ENCODE measurements at regions not wholly inside any gene's neighbourhood (a gene's known extent, or its start where the extent isn't known, plus 50 kb on each side); places are given as distances from the start of the nearest gene placed in this dataset.
"Not testable (repeated sequence)": the region's sequence is repeated elsewhere in the genome, so short reads cannot be mapped to it uniquely, and the experiment has no call there.

DNA sequence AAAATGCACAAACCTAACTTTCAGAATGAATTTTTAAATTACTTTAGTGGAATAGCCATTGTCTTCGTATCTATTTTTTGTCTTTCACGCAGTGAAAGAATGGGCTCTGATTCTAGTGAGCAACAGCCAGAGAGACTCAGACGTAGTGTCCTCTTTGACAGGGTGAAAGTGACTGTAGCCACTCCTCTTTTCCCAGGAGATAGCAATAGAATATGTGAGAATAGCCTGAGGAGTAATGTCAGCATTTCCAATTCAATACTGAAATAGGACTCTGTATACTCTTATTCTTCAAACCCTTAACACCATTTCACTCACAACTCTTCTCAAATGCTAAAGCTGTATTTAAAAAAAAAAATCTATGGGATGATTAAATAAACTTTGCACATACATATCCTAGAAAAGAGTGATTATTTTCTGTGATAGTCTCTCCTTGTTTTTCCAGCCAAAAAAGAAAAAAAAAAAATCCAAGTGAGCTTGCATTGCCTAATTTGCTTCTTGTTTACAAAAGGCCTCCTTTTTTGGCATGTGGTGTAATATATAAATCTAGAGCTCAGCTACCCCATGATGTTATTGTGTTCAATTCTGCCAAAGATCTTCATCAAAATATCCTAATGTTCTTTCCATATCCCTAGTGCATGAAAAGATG lies 626.1 kb upstream of the SLITRK6 start:
- DNase-seq (ENCODE audit: low read depth) = no peak

DNA sequence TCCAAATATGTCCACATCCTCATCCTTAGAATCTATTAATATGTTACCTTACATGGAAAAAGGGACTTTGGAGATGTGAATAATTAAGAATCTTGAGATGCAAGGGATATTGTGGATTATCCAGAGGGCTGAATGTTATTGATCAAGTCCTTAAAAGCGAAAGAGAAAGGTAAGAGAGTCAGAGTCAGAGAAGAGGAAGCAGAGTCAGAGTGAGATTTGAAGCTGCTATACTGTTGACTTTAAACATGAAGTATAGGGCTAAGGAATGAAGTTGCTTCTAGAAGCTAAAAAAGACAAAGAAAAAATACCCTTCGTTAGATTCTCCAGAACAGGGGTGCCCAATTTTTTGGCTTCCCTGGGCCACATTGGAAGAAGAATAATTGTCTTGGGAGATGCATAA lies 627.2 kb upstream of the SLITRK6 start:
- DNase-seq (ENCODE audit: low read depth) = no peak

GRCh38 chr13:86429756-86430155 lies 630.5 kb upstream of the SLITRK6 start:
- no peak for DNase-seq (ENCODE audit: low read depth)

DNA sequence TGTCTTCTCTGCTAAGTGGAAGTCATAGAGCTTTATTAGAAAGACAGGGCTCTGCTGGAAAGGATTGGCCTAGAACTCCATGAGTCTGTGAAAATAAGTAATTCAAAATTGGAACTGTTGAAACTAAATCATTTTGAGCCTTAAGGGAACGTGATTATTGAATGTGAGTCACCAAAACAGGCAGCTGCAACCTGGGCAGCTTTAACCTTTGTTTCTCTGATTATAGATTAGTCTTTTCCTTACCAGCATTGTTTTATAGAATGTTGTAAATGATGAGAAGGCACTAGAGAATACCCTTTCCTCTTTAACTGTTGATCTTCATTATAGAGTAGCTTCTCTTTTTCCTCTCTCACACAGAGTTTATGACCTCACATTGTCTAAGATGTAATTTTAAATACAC lies 638.8 kb upstream of the SLITRK6 start:
- DNase-seq (ENCODE audit: low read depth) = no peak

DNA sequence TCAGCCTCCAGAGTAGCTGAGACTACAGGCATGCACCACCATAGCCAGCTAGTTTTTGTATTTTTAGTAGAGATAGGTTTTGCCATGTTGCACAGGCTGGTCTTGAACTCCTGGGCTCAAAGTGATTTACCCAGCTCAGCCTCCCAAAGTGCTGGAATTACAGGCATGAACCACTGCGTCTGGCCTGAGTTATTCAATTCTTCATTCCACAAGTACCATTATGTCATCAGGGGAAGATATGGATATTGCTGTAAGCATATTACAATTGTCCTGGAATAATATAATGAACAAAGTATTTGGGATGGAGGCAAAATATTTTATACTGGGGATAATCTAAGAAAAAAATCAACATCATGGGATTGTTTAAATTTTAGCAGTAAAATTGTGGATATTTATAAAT lies 646.0 kb upstream of the SLITRK6 start:
- DNase-seq (ENCODE audit: low read depth) = no peak

GRCh38 chr13:86445672-86446071 lies 646.5 kb upstream of the SLITRK6 start:
- no peak for DNase-seq (ENCODE audit: low read depth)

GRCh38 chr13:86446311-86446710 lies 647.1 kb upstream of the SLITRK6 start:
- no peak for DNase-seq (ENCODE audit: low read depth)

DNA sequence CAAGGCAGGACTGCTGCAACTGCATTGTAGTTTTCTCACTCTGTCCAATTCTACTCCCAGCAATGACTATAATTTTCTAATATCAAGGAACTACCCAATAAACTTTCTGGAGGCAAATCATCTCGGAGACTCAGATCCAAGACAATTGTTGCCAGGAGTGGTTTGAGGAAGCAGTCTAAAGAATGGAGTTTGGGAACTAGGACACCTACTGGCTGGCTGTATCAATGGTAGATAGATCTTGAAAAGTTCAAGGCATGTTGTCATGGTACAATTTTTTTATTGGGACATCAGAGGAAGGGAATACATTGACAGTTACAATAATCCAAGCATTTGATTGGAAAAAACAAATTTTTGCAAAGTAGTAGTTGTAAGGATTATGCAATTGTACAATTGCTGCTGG lies 648.3 kb upstream of the SLITRK6 start:
- no peak for DNase-seq (ENCODE audit: low read depth)

DNA sequence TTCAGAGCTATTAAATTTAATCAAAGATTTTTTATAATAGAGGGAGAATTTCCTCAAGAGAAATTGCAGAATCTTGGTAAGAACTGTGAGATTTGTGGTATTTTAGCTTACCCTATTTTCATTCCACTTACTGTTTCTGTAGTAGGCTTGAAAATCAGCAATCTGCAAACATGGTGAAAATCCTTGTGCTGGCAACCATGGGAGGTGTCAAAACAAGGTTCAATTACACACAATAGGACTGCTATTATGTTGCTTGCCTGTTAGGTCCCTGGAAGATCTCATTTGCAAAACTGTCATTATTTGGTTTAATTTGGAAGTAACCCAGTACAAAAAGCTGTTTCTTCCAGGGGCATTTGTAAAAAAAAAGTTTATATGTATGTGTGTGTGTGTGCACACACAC lies 662.8 kb upstream of the SLITRK6 start:
- no peak for DNase-seq (ENCODE audit: low read depth)

- DNase-seq (ENCODE audit: low read depth) = no peak
Observed at GRCh38 chr13:86464193-86464592, 665.0 kb upstream of the SLITRK6 start.

DNA sequence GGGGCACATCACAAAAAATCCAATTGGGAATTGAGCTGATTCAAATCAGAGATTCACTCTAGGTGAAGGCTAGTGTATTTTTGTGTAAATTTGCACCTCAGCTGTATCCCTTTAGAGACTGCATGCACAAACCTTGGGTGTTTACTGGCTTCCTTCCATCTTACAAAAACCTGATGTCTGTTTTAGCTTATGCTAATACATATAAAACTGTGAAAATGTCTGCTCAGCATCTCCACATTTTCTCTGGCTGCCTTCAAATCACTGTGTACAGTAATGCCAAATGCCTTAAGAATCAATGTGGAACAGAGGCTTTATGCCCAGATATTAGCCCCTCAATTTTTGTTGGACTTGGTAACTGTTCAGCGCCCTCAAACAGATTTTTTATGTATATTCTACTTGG lies 675.8 kb upstream of the SLITRK6 start:
- DNase-seq (ENCODE audit: low read depth) = no peak

GRCh38 chr13:86476656-86477055 lies 677.4 kb upstream of the SLITRK6 start:
- no peak for DNase-seq (ENCODE audit: low read depth)

DNA sequence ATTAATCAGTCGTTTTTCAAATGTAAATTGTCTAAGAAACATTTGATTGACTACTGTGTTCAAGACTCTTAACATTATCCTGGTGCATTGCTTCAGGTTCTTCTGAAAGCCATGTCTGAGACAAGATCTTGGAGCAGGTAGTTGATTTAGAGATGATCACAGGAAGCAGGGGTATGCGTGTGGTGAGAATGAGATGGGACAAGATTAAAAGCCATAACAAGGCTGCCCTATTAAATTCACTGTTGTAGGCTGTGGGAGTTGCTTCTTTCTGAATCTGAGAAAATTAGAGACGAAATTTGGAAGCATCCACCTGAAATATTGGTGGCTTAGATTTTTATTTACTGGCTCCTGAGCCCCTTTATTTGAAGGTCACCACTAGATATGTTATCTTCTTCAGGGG lies 687.4 kb upstream of the SLITRK6 start:
- DNase-seq (ENCODE audit: low read depth) = no peak

DNA sequence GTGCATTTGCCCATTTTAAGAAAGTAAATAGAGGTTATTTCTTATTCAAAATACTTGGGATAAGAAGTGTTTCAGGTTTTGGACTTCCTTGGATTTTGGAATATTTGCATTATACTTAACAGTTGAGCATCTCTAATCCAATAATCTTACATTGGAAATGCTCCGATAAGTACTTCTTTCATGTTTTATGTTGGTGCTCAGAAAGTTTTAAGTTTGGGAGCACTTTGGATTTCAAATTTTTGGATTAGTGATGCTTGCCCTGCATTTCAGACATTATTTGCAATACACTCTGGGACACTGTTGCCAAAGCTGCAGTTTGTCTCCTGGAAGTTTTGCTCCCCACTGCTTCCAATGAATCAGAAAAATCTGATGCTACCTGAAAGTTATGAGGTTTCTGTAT lies 691.9 kb upstream of the SLITRK6 start:
- no peak for DNase-seq (ENCODE audit: low read depth)

- not testable (repeated sequence) for DNase-seq (ENCODE audit: low read depth)
Observed at GRCh38 chr13:86501931-86502330, 702.7 kb upstream of the SLITRK6 start.

DNA sequence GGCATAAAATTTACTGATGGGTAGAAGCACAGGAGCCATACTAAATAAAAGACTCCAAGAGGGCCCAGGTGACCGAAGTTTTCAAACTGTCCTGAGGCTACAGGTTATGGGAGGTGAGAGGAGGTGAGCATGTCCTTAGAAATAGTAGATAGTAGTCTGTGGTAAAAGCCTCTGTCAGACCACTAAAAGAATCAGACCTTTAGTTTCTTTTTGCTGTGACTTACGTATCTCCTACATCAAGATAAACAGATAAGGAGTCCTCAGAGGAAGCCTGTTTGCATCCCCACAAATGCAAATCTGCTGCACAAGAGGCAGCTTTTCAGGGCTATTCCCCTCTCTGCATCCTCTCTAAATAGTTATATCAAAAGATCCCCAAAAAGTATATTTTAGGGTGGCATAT lies 711.6 kb upstream of the SLITRK6 start:
- DNase-seq (ENCODE audit: low read depth) = no peak

- no peak for DNase-seq (ENCODE audit: low read depth)
Observed at GRCh38 chr13:86541461-86541860, 742.2 kb upstream of the SLITRK6 start.

GRCh38 chr13:86554066-86554465 lies 754.8 kb upstream of the SLITRK6 start:
- DNase-seq (ENCODE audit: low read depth) = no peak

GRCh38 chr13:86559901-86560300 lies 760.7 kb upstream of the SLITRK6 start:
- no peak for DNase-seq (ENCODE audit: low read depth)

DNA sequence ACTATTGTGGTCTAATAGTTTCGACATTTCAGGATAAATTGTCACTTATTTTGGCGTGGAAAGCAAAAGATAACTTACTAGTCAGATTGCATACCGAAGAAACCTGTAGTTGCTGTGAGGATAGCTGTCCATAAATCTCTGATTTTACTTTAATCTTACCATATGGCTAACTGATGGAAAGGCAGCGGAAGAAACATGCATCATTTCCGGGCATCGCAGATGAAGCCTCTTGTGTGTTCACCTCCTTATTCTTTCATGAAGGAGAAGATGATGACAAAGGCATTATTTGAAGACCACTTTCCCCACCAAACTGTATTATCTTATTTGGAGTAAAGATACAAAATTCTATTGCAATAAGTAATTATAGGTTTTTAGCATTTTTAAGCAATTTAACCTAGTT lies 763.6 kb upstream of the SLITRK6 start:
- no peak for DNase-seq (ENCODE audit: low read depth)

GRCh38 chr13:86563308-86563707 lies 764.1 kb upstream of the SLITRK6 start:
- no peak for DNase-seq (ENCODE audit: low read depth)

DNA sequence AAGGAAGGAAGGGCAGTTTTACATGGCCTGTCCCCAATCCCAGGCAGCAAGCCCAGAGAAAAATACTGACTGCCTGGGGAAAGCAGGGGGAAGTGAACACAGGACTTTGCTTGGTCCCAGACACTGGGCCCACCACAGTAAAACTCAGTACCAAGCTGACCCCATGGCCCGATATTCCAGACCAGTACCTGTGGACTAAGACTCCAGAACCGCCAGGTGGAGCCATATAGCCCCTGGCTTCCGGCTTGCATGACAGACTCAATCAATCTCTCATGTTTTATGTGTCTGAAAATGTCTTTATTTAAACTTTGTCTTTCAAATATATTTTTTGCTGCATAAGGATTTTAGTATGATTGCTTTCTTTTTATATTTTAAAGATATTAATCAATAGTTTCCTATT lies 767.9 kb upstream of the SLITRK6 start:
- DNase-seq (ENCODE audit: low read depth) = no peak

GRCh38 chr13:86569119-86569518 lies 769.9 kb upstream of the SLITRK6 start:
- DNase-seq (ENCODE audit: low read depth) = no peak

DNA sequence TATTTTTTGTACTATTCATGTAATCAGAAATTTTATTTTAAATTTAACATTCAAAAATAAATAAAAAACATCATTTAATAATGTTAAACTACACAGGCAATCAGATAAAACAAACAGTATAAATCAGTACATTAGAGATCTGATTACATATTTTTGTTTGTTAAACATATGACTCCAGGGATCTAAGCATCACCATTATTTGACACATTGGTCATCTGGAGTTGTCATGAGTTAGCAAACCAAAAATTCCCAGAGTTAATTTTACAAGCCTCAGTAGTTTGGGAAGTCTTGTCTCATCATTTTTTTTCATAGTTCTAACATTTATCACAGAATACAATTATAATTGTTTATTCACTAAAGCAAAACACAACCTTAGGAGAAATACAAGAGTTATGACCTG lies 770.8 kb upstream of the SLITRK6 start:
- no peak for DNase-seq (ENCODE audit: low read depth)

- DNase-seq (ENCODE audit: low read depth) = no peak
Observed at GRCh38 chr13:86572115-86572514, 772.9 kb upstream of the SLITRK6 start.
